Upper lobe of left lung (tissue), 6 donors: ENCODE measurements at regions not wholly inside any gene's neighbourhood (a gene's known extent, or its start where the extent isn't known, plus 50 kb on each side); places are given as distances from the start of the nearest gene placed in this dataset.

Experiments used
- ATAC-seq, 2 donors: fragments of 200-7000 bp; cut with Tn5 transposase; one replicate each; pipeline ENCODE4 v1.9.1; 2022; ENCODE audit warnings: mild to moderate bottlenecking in 2 of 2, moderate library complexity in 2 of 2; ENCODE audit not compliant: low FRiP score in 2 of 2
- DNase-seq, 2 donors: peaks; one replicate each; pipeline ENCODE4 v3.0.0-alpha.2; 2019 to 2020
- H3K27ac ChIP-seq, 4 donors: fragments of 200-600 bp; sonication (generic); one replicate each; pipeline ENCODE4 v1.5.1; 2016 to 2019
- H3K27me3 ChIP-seq, 4 donors: fragments of 200-600 bp; sonication (generic); one replicate each; pipeline ENCODE4 v1.5.1; 2017 to 2019
- H3K36me3 ChIP-seq, 4 donors: fragments of 200-600 bp; sonication (generic); one replicate each; pipeline ENCODE4 v1.5.1; 2016 to 2019
- H3K4me1 ChIP-seq, 4 donors: fragments of 200-600 bp; sonication (generic); one replicate each; pipeline ENCODE4 v1.5.1; 2018 to 2019
- H3K4me3 ChIP-seq, 4 donors: fragments of 200-600 bp; sonication (generic); one replicate each; pipeline ENCODE4 v1.5.1; 2017 to 2019; ENCODE audit warnings: mild to moderate bottlenecking in 2 of 4, moderate library complexity in 1 of 4
- H3K9me3 ChIP-seq, 4 donors: fragments of 200-600 bp; sonication (generic); one replicate each; pipeline ENCODE4 v1.5.1; 2018 to 2019
- CTCF ChIP-seq, 6 experiments: fragments of 450-650 bp in 4 of 6; fragments of 200-600 bp in 2 of 6; sonication (generic) in 2 of 6; IDR thresholded peaks; one replicate each; pipeline ENCODE4 v1.5.1; 2016 to 2019; ENCODE audit warnings: antibody characterized with exemption in 6 of 6
- EP300 ChIP-seq, 4 donors: sonication (generic); formaldehyde crosslinking; IDR thresholded peaks; one replicate each; pipeline ENCODE4 v1.5.1; 2017; ENCODE audit warnings: antibody characterized with exemption in 4 of 4, control low read depth in 2 of 4
- POLR2A ChIP-seq, 4 donors: fragments of 450-650 bp; IDR thresholded peaks; one replicate each; pipeline ENCODE4 v1.5.1; 2016 to 2017; ENCODE audit warnings: antibody characterized with exemption in 4 of 4, mild to moderate bottlenecking in 2 of 4
- POLR2AphosphoS5 ChIP-seq, 2 donors: sonication (generic); formaldehyde crosslinking; IDR thresholded peaks; one replicate each; pipeline ENCODE4 v1.5.1; 2017; ENCODE audit warnings: antibody characterized with exemption in 2 of 2
- WGBS, 2 donors: methylation state at CpG; one replicate each; pipeline ENCODE4 v1.1.5; 2017 to 2018; 5-methylcytosine and 5-hydroxymethylcytosine counted together
- donor health status: DM: no; HTN: no; CAD: no; lungs with moderate emphysema.
- donor health status: DM: no; HTN: yes; CAD: no; lungs with severe emphysema.

DNA sequence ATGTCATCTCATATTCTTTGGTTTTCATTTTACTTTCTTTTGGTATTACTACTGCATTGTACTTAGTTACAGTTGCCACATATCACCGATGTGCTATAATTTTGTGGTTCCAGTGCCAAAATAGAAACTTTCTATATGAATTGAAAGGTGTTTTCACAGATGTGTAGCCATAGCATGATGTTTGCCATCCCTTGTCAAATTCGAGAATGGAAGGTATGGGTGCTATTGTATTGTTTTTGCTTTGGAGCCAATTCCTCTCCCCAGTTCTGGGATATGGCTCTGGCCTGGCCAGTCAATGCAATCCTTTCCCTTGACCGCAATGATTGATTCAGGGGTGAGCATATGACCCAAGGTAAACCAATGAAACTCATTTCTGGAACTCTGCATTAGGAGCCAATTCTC lies 86.2 kb upstream of the RPS6KA3 start:
- Histone ChIP-seq H3K4me1 (no peaks in the 10 kb centered on the region), H3K4me3 (no peak overlapping the region), H3K9me3 (no peaks in the 10 kb centered on the region), H3K36me3 (no peaks in the 10 kb centered on the region), H3K27me3 (no peaks in the 10 kb centered on the region), H3K27ac (no peak overlapping the region)
- DNase-seq (no peak), ATAC-seq (no peak)
- TF ChIP-seq EP300 (IDR thresholded peaks at IDR 0.05) (no peak), POLR2A (IDR thresholded peaks at IDR 0.05) (no peak), CTCF (IDR thresholded peaks at IDR 0.05) (no peak), POLR2AphosphoS5 (IDR thresholded peaks at IDR 0.05) (no peak)
- 85 to 97% methylated on average over 3 of the region's 3 CpGs for WGBS, 2 donors

- no peaks in the 10 kb centered on the region for H3K27me3 ChIP-seq
- H3K9me3 ChIP-seq: no peaks in the 10 kb centered on the region
- ATAC-seq (no peak), DNase-seq (no peak)
- WGBS, 2 donors: 87 to 98% methylated on average over 6 of the region's 6 CpGs
- H3K36me3 ChIP-seq: no peaks in the 10 kb centered on the region
- no peaks in the 10 kb centered on the region for H3K4me1 ChIP-seq
- TF ChIP-seq CTCF (IDR thresholded peaks at IDR 0.05): no peak
- no peak for TF ChIP-seq POLR2AphosphoS5 (IDR thresholded peaks at IDR 0.05)
- no peak for TF ChIP-seq POLR2A (IDR thresholded peaks at IDR 0.05)
- TF ChIP-seq EP300 (IDR thresholded peaks at IDR 0.05): no peak
- H3K27ac ChIP-seq: no peak overlapping the region
- no peak overlapping the region for H3K4me3 ChIP-seq
Measured at GRCh38 chrX:20352504-20352903, 85.8 kb upstream of the RPS6KA3 start.

GRCh38 chrX:20350596-20350995 lies 83.9 kb upstream of the RPS6KA3 start:
- no peaks in the 10 kb centered on the region for H3K36me3 ChIP-seq
- no peak for DNase-seq
- H3K4me3 ChIP-seq: no peak overlapping the region
- ATAC-seq: no peak
- H3K4me1 ChIP-seq: no peaks in the 10 kb centered on the region
- H3K9me3 ChIP-seq: no peaks in the 10 kb centered on the region
- 37 to 55% methylated on average over 2 to 3 of the region's 3 CpGs for WGBS, 2 donors
- no peak overlapping the region for H3K27ac ChIP-seq
- TF ChIP-seq POLR2AphosphoS5 (IDR thresholded peaks at IDR 0.05): no peak
- no peak for TF ChIP-seq CTCF (IDR thresholded peaks at IDR 0.05)
- TF ChIP-seq EP300 (IDR thresholded peaks at IDR 0.05): no peak
- TF ChIP-seq POLR2A (IDR thresholded peaks at IDR 0.05): no peak
- no peaks in the 10 kb centered on the region for H3K27me3 ChIP-seq

- Histone ChIP-seq H3K4me1 (no peaks in the 10 kb centered on the region), H3K27me3 (no peaks in the 10 kb centered on the region), H3K36me3 (no peaks in the 10 kb centered on the region), H3K9me3 (no peaks in the 10 kb centered on the region), H3K4me3 (no peak overlapping the region), H3K27ac (no peak overlapping the region)
- ATAC-seq (no peak), DNase-seq (no peak)
- no peak for TF ChIP-seq POLR2AphosphoS5 (IDR thresholded peaks at IDR 0.05)
- TF ChIP-seq POLR2A (IDR thresholded peaks at IDR 0.05): no peak
- no peak for TF ChIP-seq CTCF (IDR thresholded peaks at IDR 0.05)
- no peak for TF ChIP-seq EP300 (IDR thresholded peaks at IDR 0.05)
- WGBS, 2 donors: 88 to 100% methylated on average over 4 of the region's 4 CpGs
Measured at GRCh38 chrX:20348139-20348538, 81.4 kb upstream of the RPS6KA3 start.

DNA sequence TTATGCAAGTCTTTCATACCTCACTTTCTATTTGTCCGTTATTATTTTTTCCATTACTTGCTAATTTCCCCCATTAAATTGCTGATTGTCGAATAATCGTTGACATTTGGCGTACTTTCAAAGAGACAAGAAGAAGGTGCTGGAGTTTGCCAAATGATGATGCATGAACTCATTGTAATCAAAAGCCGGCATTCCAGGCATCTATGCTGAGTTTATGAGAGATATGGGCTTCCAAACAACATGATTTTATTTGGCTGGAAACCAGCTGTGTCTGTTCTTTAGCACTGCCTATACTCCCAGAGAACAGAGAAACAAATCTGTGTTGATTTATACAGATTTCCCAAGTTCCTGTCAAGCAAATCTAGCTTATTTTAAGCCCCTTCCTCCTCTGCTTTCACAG lies 80.8 kb upstream of the RPS6KA3 start:
- no peak for DNase-seq
- 40 to 58% methylated on average over 5 of the region's 5 CpGs for WGBS, 2 donors

More for the DNA sequence above, 80.8 kb upstream of the RPS6KA3 start:
- Histone ChIP-seq H3K36me3 (no peaks in the 10 kb centered on the region), H3K4me1 (no peaks in the 10 kb centered on the region), H3K27ac (no peak overlapping the region), H3K4me3 (no peak overlapping the region), H3K9me3 (no peaks in the 10 kb centered on the region), H3K27me3 (no peaks in the 10 kb centered on the region)
- TF ChIP-seq POLR2A (IDR thresholded peaks at IDR 0.05): no peak
- TF ChIP-seq EP300 (IDR thresholded peaks at IDR 0.05): no peak
- no peak for TF ChIP-seq POLR2AphosphoS5 (IDR thresholded peaks at IDR 0.05)
- no peak for TF ChIP-seq CTCF (IDR thresholded peaks at IDR 0.05)
- ATAC-seq: no peak
